IPS-NIHi11 (cell line): ENCODE measurements at regions not wholly inside any gene's neighbourhood (a gene's known extent, or its start where the extent isn't known, plus 50 kb on each side); places are given as distances from the start of the nearest gene placed in this dataset.

Experiments
- DNase-seq: peaks from one replicate; pipeline ENCODE4 v3.0.0; 2012; ENCODE audit warnings: mixed read lengths, low spot score

DNA sequence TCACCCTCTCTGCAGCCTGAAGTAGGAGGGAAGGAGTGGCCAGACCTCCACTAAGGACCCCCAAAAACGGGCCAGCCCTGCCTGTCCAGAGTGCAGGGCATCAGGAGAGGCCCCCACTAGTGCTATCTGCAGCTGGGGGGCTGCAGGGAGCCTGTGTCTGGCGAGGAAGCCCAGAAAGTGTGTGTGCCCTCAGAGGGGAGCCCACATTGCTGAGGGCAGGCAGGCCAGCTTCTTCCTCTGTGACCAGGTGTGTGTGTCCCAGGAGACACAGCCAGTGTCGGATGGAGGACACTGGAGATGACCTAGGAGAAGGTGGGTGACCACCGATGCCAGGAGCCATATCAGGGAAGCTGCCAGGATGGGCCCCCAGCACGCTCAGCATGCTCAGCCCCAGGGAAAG is 218.7 kb downstream of the IRX2 start:
- no peak for DNase-seq

DNA sequence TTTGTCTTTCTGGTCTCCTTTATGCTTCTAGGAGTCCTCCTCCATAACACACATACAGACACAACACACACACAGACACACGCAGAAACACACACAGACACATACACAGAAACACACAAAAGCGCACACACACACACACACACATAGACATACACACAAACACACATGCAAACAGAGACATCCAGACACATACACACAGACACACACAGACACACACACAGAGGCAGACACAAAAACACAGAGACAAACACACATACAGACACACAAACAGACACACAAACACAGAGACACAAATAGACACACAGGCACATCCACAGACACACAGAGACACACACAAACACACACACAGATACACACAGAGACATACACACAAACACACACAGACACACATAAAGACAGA is 220.2 kb downstream of the IRX2 start:
- no peak for DNase-seq

DNA sequence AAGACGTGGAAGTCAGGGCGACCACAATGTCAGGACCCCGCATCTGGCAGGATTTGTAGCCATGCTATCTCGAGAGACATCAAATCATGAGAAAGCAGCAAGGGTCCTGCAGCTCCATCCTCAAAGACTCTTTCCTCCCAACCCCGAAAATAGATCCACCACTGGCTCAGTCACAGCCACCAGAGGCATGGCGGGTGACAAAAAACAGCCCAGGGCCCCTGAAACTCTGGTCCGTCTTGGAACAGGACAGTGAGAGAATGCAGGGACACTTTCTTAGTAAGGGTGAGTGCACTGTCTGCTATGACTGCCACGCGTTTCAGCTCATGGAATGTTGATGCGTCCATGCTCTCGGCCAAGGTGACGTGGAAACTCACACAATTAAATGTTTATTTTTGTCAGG is 220.9 kb downstream of the IRX2 start:
- no peak for DNase-seq

GRCh38 chr5:2529371-2530092 is 221.9 kb downstream of the IRX2 start:
- DNase-seq = no peak

DNA sequence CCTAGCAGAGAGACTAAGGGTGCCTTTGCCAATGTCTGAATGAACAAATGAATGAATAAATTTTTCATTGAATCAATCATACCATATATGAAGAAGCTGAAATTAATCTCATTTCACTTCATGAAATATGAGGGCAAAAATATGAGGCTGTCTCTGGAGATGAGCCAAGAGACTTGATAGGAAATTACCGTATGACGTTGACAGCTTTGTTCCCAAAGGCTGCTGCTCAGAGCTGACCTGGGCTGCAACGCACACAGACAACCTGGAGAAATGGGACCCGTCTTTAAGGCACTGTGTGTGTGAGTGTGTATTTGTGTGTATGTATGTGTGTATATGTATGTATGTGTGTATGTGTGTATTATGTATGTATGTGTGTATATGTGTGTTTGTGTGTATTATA is 226.1 kb downstream of the IRX2 start:
- DNase-seq = no peak

DNA sequence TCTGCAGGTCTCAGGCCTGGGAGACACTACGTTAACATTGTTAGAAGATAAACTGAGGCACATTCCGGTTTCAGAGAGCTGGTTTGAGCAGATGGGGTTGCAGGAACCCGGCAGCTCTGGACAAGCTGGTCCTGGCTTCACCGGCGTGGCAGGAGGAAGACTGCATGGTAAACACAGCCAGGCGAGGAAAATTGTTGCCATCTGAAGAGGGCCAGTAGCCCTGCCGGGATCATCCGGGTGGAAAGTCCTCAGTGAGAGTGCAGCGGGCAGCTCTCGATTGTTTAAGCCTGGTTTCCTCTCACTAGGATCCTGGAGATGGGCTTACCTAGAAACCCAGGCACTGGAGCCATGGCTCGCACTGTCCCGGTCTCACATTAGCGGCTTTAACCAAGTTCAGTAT is 226.9 kb downstream of the IRX2 start:
- no peak for DNase-seq

DNA sequence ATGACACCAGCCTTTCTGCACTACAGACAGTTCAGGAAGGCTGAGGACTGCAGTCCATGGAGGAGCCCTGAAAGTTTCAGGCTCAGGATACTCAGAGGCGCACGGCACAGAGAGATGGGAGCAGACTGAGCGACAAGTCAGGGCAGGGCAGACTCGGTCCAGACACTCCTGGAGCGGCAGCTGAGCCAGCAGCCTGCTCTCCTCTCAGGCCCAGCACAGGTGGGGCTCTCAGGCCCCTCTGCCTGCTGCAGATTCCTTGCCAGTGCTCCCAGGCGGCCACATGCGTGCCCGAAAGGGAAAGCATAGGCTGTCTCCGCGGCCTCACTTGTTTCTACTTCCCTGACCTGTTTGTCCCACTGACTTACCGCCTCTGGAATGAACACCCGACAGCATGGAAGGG is 228.3 kb downstream of the IRX2 start:
- DNase-seq = no peak

GRCh38 chr5:2522372-2522771 is 229.1 kb downstream of the IRX2 start:
- no peak for DNase-seq

DNA sequence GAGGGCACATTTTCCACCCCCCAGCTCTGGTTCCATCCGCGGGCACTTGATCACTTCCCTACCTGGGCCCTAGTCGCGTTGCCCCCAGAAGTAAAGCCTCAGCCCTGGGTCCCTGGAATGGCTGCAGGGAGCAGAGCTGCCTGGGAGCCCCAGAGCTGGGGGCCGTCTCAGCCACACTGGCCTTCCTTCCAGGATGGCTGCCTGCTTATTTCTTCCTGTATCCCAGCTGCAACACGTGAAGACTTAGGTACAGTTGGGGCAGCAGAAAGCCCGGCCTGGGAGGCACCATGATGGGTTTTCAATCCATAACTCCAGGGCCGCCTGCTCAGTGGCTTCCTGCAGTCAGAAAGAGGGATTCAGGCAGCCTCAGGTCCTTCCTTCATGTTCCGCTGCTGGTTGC is 232.3 kb downstream of the IRX2 start:
- no peak for DNase-seq

- DNase-seq = no peak
These were observed 234.0 kb downstream of the IRX2 start for GRCh38 chr5:2517451-2517850.

- DNase-seq = no peak
These were observed 236.2 kb downstream of the IRX2 start for GRCh38 chr5:2515180-2515764.

DNA sequence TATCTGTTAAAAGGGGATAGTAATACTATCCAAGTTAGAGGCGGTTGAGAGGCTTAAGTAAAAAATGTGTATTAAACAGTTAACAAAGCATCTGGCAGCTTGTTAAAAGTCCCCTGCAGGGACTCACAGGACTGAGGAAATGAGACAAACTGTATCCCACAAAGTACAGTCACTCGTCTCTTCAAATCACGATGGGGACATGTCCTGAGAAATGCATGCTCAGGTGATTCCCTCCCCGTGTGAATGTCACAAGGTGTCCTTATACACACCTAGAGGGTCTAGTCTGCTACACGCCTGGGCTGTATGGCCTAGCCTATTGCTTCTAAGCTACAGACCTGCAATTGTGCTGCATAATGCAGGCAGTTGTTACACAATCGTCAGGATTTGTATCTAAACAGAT is 237.0 kb downstream of the IRX2 start:
- no peak for DNase-seq

DNA sequence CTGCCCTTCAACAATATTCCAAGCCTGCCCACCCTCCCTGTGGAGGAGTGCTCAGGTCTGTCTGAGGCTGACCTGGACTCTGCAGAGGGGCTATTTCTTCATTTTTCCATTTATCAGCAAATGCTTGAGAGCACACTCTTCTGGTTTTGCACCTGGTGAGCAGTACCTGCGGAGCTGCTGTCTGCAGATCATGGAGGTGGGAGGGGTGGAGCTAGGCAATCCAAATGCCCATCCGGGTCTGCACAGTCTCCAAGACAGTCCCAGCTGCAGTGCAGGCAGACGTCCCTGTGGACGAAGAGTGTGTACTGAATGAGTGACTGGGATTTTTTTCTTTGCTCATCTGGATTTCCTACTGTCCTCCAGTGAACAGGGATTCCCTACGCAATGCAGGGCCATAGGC is 239.8 kb downstream of the IRX2 start:
- no peak for DNase-seq

- no peak for DNase-seq
These were observed 240.4 kb downstream of the IRX2 start for GRCh38 chr5:2511126-2511525.

DNA sequence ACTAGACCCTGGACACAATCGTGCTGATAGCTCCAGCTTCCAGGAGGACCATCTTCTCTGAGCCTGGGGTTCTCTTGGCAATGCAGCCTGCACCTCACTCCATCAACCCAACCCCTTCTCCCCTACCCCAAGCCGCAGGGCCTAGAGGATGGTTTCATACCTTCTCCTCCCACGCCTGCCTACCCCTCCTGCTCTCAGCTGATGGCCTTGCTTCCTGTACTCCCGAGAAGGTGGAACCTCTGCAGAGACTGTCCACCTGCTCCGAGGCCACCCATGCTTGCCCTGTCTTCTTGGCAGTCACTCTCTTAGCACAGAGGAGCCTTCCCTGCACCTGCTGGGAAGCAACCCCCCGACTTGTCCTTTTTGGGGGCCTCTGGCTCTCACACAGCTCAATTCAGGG is 241.9 kb downstream of the IRX2 start:
- no peak for DNase-seq

GRCh38 chr5:2508514-2508913 is 243.0 kb downstream of the IRX2 start:
- no peak for DNase-seq

DNA sequence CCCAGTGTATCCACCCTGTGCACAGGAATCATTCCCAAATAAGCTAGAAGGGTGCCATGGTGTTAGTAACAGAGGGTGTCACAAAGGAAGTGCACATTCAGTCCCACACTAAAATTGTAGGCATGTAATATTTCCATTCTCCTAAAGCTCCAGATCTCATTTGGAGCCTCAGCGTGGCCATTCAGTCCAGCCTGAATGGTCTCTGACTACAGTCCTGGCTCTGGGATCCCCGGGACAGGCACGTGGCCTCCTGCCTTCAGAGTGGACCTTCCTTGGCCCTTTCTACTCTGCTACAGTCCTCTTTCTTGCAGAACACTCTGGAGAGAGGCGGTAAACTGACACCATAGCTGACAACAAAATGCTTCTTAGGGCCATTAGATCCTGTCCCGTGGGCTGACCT is 243.9 kb downstream of the IRX2 start:
- no peak for DNase-seq

DNA sequence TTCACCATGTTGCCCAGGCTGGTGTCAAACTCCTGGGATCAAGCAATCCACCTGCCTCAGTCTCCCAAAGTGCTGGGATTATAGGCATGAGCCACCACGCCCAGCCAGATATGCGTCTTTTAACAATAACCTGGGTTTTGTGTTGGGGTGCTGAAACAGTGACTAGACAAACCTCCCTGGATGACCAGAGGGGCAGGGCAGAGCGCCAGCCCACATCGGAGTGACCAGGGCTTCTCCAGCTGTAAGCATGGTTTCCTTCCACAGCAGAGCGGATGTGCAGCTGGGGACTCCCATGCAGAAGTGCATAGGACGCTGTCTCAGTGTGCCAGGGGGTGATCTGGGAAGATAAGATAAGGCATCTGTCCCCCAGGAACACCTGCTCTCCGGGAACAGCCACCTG is 244.9 kb downstream of the IRX2 start:
- no peak for DNase-seq

DNA sequence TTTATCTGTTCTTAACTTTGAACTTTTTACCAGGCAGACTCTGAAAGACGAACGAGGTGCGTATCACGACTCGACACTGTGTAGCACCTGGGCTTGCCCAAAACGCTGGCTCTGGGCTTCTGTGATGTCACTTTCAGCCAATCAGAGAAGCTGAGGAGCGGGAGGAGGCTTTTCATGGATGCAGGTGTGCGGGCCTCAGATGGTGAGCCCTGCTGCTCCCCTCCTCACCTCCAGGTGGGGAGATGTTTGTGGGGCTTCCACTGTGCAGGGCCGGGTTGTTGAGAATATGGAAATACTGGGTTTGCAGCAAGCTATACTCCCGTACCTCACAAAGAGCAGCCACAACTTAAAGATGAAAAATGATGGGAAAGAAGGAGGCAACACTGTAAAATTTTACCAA is 246.3 kb downstream of the IRX2 start:
- DNase-seq = peak; percentile 51

GRCh38 chr5:2502970-2503594 is 248.4 kb downstream of the IRX2 start:
- no peak for DNase-seq

DNA sequence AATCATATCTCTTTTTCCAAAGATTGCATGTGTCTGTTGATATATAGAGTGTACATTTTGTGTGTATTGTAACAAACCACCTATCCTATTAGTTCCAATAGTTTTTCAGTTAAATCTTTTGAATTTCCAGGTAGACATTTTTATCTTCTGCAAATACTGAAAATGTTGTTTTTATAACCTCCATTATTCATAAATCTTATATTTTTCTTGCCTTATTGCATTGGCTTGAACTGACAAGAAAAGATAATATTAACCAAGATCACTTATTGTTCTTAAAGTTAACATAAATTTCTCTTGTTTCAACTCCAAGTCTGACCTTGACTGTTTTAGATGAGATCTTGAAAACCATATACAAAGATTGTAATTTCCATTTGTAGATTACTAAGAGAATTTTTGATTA is 251.6 kb downstream of the IRX2 start:
- DNase-seq = no peak

DNA sequence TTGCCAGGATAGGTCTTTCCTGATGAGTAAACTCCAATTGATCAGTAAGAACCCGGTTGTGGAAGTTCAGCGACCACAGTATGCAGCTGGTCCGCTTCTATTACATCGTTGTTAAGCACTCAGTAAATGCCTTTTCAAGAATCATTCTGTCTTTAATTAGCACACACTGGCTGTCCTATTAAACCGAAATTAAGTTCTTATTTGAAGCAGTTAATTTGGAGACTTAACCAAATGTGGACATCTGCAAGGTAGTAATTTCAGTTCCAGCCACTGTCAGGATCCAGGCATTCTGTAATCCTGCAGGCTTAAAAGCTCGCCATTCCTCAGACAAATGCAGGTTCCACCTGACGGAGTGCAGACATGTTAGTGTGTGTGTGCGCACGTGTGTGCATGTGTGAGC is 254.6 kb downstream of the IRX2 start:
- no peak for DNase-seq

- DNase-seq = no peak
These were observed 255.4 kb downstream of the IRX2 start for GRCh38 chr5:2496126-2496525.

DNA sequence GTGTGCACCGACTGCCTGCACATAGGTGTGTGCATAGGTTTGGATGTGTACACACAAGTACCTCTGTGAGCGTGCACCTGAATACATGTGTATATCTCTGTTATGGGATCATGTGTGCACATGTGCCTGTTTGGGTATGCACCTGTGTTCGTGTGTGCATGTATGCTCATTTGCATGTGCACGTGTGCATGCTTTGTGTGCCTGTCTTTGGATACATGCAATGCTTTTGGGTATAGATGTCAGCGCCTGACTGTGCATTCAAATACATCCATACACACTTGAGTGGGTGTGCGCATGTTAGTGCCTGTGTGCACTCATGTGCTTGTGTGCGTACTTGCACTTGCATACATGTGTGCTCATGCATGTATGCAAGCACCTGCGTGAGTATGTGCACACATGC is 258.1 kb downstream of the IRX2 start:
- no peak for DNase-seq
